Posterior cingulate gyrus (tissue), 11 donors: ENCODE measurements at regions not wholly inside any gene's neighbourhood (a gene's known extent, or its start where the extent isn't known, plus 50 kb on each side); places are given as distances from the start of the nearest gene placed in this dataset.

ENCODE experiments used
- DNase-seq, 10 donors: peaks; one replicate each; pipeline versions ENCODE4 v3.0.0 to v3.0.0-alpha.2; 2020 to 2021; ENCODE audit warnings: mixed read lengths in 3 of 10
- intact Hi-C: fragments of 100-400 bp; cut with DNase I; formaldehyde crosslinking; loops from one replicate; pipeline ENCODE4 v1.15.1; 2023

GRCh38 chr3:152703245-152703890 is 131.6 kb upstream of the P2RY1 start:
- no peak for DNase-seq
- intact Hi-C loops: no loop called here

GRCh38 chr3:152706991-152707713 is 127.8 kb upstream of the P2RY1 start:
- intact Hi-C loops: no loop called here
- DNase-seq: no peak

- DNase-seq: no peak
- intact Hi-C loops: no loop called here
Observed at GRCh38 chr3:152709659-152710058, 125.3 kb upstream of the P2RY1 start.

GRCh38 chr3:152710549-152710948 is 124.4 kb upstream of the P2RY1 start:
- intact Hi-C loops: no loop called here
- no peak for DNase-seq

- no peak for DNase-seq
- intact Hi-C loops: no loop called here
Observed at GRCh38 chr3:152713989-152714388, 120.9 kb upstream of the P2RY1 start.

DNA sequence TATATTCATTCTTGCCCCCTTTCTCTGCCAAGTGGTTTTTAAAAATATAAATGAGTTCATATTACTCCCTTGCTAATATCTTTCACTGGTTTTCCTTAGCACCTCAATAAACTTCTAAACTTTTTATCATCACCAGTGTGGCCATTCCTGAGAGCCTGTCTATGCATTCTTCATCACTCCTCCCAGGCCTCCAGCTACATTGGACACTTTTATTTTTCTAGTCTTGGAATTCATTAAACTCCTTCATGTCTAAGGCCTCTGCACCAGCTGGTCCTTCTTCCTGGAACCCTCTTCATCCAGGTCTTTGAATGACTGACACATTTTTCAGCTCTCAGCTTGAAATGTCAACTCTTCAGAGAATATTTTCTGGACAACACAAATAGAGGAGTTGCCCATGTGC is 120.4 kb upstream of the P2RY1 start:
- DNase-seq: no peak
- intact Hi-C loops: no loop called here

DNA sequence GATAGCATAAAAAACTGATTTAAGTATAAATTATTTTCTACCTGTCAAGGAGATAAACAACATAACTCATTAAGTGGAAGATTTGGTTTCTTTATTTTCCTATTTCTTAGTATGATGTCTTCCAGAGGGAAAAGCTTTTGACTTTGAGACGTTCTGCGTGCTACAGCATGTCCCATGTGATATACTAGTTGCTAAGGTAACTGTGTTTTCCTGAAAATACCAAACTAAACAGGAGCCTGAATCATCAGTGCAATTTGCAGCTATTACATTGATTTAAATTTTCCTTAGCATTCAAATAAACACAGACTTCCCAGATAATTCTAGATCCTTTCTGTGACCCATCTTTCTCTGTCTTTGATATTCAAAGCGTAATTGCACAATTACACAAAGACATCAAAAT is 117.7 kb upstream of the P2RY1 start:
- DNase-seq: no peak
- intact Hi-C loops: no loop called here

DNA sequence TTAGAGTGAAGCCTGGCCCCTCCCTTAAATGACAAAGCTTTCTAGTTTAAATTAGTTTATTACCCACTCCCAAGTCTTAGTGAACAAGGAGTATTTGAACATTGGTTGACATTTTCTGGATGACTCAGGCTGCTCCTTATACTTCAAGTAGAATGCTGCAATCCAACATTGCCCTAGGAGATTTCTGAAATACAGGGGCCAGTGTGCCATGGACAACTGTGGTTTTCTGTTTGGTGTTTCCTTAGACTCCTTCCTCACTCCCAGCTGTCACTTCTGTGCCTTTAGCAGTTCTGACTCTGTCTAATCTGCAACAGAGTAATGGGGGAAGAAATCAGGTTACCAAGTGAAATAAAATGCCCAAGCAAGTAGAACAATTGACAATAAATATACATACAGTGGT is 116.1 kb upstream of the P2RY1 start:
- no peak for DNase-seq
- intact Hi-C loops: no loop called here

- intact Hi-C loops: no loop called here
Observed at GRCh38 chr3:152719264-152719663, 115.7 kb upstream of the P2RY1 start.

DNA sequence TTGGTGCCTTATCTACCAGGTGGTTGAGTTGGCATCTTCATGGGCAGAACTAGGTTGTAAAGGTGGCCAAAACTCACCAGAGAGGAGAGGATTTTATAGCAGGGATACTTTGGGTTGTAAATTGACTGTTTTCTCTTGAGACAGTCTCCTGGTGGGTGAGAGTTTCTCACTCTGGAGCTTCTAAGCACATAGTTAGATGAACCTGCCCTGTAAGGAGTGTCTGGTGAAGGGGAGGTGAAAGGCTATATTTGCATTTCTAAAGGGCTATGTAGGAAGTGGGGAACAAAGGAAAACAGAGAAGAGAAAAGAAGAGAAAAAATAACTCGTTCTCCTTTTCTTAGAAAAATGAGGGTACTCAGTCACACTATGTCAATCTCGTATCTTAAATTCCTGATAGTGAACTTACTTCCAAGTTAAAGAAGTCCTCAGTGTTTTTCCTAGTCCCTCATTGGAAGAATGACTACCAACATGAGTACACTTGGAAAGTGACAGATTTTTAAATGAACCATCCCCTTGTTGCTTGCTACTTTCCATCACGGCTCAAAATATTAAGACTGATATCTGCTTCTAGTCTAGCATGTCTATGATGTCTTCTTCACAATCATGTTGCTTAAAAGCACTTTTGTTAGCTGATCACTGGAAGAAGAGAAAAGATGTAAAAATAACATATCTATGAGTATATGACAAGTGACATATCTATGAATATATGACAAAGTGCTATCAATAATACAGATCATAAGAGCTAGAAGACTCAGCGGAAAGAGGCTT is 113.8 kb upstream of the P2RY1 start:
- no peak for DNase-seq
- intact Hi-C loops: no loop called here

More at GRCh38 chr3:152719264-152719663, 115.7 kb upstream of the P2RY1 start:
- no peak for DNase-seq

DNA sequence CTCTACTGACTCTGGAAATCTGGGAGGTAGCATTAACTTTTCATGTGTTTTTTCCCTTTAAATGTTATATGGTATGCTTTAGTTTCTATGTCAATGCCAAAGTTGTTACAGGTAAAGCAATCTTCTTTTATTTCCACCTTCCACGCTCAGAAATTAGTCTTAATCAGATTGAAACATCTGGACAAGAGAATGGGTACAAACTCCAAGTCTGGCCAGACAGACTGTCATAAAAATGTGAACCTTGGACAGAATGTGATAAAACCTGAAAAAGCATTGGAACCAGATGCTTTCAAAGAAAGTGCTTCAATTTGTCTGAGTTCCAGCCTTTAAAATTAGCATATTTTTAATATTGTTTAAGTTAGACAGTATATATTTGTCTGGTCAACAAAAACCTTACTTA is 110.7 kb upstream of the P2RY1 start:
- DNase-seq: no peak
- intact Hi-C loops: no loop called here

- DNase-seq: no peak
- intact Hi-C loops: no loop called here
Observed at GRCh38 chr3:152728231-152728980, 106.5 kb upstream of the P2RY1 start.

GRCh38 chr3:152729906-152730305 is 105.0 kb upstream of the P2RY1 start:
- intact Hi-C loops: no loop called here
- DNase-seq: no peak

GRCh38 chr3:152731511-152731910 is 103.4 kb upstream of the P2RY1 start:
- intact Hi-C loops: no loop called here
- DNase-seq: no peak

- intact Hi-C loops: no loop called here
- no peak for DNase-seq
Observed at GRCh38 chr3:152733584-152734119, 101.3 kb upstream of the P2RY1 start.

GRCh38 chr3:152737021-152737908 is 97.7 kb upstream of the P2RY1 start:
- intact Hi-C loops: no loop called here
- DNase-seq: no peak

DNA sequence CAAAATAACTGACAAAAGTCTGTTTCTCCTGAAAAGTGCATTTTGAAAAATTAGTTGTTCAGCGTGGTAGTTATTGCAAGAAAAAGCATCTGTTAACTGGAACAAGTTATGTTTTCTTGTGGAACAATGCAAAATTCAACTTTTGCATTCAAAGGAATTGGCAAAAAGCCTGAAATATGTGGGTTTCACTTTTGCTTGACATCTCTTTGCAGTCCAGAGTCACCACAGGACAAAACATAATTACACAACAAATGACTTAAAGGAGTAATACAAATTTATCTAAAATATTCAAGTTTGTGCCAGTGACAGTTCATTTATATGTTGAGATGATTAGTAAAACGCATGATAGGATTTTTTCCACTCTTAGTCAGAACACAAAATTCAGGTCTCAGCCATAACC is 96.3 kb upstream of the P2RY1 start:
- DNase-seq: no peak
- intact Hi-C loops: no loop called here

GRCh38 chr3:152742368-152743347 is 92.3 kb upstream of the P2RY1 start:
- DNase-seq: no peak
- intact Hi-C loops: no loop called here

- DNase-seq: no peak
- intact Hi-C loops: no loop called here
Observed at GRCh38 chr3:152745646-152746045, 89.3 kb upstream of the P2RY1 start.
